Central memory CD4-positive, alpha-beta T cell (primary cell): ENCODE measurements at regions not wholly inside any gene's neighbourhood (a gene's known extent, or its start where the extent isn't known, plus 50 kb on each side); places are given as distances from the start of the nearest gene placed in this dataset.
"Not testable (repeated sequence)": the region's sequence is repeated elsewhere in the genome, so short reads cannot be mapped to it uniquely, and the experiment has no call there.

ENCODE experiments used
- DNase-seq: peaks from one replicate; pipeline ENCODE4 v3.0.0; 2022

DNA sequence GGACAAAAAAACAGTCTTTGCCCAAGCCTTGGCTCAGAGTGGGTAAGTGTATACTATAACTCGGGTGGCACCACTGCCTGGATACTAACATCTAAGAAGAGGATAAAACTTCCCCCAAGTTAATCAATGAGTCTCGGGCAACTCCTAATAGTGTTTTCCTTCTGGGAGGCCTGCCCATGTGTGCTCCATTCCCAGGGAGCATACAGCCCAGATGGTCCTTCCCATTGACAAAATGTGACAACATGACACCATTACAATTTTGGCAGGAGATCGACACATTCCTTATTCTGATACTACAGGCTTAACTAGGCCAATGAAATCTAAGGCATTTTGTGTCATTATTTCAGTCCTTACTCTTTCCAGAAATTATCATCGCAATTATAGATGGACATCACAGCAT lies 52.7 kb upstream of the CRIM1 start:
- no peak for DNase-seq

DNA sequence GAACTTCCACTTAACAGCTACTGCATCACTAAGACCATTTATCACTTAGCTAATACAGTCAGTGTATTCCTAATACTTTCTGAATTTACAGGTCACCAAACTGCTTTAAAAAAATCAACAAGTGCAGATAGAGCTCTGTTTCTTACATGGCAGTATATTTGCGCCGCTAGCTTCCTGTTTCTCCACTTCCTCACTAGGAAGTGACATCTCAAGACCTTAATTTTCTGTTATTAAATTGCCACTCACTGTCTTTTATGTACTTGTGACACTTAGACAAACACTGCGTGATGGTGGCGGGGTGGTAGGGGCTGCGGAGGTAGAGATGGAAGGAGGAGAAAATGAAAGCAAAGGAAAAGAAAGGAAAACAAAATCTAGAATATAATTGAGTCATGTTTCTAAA lies 53.7 kb upstream of the CRIM1 start:
- DNase-seq = no peak

DNA sequence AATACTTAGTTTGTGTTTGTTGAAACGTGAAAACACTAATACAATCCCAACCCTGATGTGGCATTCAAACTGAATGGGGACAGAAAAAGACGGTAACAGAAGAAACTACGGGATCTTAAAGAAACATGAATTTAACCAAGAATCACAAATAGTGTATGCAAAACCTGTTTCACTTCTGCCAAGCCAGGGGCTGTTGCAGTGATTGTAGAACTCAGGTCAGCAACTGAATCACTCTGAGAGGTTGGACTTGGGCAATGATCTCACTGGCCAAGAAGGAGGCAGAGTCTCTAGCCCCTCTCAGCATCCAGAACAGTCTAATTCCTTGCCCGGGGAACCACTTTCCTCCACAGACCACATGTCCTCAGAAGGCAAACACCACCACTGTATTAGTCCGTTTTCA lies 54.9 kb upstream of the CRIM1 start:
- no peak for DNase-seq

DNA sequence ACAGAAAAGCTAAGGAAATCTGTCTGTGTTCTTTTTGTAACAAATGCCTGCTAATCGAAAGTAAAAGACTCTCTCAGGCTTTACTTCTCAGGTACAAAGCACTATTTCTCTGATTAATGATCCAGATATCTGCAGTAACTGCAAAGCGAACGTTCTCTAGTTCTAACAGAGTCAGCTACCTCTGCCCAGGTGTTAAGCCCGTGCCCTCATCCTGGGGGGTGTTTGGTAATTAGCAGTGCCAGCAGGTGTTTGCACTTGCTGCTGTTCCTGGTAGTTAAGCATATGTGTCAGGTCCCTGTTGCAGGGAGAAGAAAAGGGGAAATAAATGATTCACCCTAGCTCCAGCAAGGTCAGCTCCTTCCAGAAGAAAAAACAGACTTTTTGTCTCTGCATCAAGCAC lies 58.8 kb upstream of the CRIM1 start:
- no peak for DNase-seq

DNA sequence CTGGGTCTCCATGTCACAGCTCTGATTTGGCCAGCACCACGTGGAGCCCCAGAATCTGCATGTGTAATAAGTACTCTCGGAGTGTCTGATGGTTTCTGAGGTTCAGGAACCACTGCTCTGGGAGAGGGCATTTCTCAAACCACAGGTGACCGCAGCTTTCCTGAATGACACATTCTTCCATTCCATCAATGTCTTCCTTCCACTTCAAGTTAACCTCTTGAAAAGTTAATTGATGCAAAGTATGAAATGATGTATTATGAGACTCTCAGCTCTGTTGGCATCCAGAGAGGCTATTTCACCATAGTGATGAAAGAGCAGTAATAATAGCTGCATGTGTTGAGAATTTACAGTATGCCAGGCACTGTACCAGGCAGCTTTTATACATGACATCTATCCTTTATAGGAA lies 61.3 kb upstream of the CRIM1 start:
- peak; percentile 1 for DNase-seq

DNA sequence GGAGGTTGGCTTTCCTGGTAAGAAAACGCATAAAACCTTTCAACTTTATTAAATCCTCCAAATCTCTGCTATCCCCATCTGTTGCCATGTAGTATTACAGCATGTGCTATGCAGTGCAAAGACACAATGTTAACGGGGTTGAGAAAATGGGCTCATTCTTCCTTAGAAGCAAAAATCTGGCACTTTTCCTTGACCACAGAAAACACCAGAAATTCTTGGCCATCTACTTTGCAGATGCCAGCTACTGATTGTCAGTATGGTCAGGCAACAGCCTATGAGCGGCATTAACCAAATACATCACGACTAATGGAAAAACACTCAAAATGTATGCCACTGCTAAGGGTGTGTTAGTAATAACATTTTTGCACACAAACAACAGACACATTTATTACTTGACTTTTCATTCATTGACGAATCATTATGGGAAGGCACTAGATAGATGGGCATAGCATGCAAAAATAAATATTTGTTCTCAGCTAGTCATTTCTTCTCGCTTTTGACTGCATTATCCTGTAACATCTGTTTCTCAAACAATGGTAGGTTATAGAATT lies 65.2 kb upstream of the CRIM1 start:
- no peak for DNase-seq

- no peak for DNase-seq
These were observed 65.8 kb upstream of the CRIM1 start for GRCh38 chr2:36289731-36290130.

GRCh38 chr2:36287363-36288275 lies 68.0 kb upstream of the CRIM1 start:
- no peak for DNase-seq

DNA sequence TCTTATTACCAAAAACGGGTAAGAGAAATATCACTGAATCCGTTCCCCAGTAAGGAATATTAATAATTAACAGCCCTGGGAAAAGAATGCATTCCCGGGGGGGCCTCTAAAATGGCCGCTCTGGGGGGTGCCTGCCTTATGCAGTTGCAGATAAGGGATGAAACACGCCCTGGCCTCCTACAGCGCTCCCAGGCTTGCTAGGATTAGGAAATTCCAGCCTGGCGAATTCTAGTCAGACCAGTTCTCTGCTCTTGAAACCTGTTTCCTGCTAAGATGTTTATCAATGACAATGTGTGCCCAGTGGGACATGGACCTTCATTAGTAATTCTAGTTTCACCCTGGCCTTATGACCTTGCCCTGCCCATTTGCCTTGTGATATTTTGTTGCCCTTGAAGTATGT lies 76.1 kb upstream of the CRIM1 start:
- not testable (repeated sequence) for DNase-seq

DNA sequence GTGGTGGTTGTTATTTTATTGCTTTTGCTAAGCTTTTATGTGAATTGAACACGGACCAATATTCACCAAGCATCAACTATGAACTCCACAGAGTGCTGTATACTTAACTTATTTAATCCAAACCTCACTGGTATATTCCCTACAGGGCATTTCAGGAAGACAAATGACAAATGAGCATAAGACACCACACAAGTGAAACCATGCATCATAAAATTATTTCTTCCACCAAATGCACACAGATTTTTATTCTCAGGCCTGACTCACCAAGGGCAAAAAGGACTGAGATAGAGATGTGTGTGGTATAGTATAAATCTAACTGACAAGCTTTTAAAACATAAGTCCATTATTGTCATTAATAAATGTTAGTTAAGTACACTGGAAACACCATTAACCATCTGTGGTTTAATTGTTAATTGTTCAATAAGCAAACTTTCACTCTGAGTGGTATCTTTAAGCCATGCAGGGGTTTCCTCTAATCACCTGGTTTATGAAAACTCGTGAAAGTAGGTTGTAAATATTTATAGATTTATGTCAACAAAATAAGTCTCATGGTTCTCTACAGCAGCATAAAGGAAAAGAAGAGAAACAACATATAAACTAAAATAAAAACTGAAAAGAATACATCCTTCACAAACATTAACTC lies 77.6 kb upstream of the CRIM1 start:
- DNase-seq = no peak

DNA sequence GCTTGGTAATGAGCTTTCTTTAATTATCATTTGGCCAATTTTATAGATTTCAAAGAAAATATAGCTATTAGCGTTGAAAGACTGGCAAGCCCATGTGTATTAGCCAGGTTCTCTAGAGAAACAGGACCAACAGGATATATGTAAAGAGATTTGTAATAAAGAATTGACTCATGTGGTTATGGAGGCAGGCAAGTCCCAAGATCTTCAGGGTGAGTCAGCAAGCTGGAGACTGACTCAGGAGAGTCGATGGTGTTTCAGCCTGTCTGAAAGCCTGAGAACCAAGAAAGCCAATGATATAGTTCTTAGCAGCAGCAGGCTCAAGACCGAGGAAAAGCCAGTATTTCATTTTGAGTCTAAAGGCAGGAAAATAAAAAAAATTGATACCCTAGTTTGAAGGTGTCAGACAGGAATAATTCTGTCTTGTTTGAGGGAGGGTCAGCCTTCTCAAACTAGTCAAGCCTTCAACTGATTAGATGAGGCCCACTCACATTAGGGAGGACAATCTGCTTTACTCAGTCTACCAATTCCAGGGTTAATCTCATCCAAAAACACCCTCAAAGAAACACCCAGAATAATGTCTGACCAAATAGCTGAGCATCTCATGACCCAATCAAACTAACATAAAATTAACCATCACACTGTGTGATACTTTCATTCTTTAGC lies 78.3 kb upstream of the CRIM1 start:
- DNase-seq = no peak

DNA sequence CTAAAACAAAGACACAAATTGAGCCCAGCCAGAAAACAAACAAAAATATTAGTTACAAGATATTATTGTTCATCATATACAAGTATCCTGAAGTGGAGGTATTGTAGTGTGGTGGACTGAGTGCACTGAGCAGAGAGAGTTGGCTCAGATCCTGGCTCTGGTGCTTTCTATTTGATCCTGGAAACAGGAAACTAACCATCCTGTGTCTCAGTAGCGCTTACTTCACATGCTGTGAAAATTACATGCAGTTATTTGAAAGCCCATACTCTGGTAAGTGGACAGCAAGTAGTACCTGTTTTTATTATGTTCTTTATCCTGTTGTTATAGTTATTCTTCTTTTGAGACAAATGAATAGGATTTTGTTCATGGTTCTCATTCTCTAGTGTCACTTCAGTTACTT lies 84.3 kb upstream of the CRIM1 start:
- no peak for DNase-seq

DNA sequence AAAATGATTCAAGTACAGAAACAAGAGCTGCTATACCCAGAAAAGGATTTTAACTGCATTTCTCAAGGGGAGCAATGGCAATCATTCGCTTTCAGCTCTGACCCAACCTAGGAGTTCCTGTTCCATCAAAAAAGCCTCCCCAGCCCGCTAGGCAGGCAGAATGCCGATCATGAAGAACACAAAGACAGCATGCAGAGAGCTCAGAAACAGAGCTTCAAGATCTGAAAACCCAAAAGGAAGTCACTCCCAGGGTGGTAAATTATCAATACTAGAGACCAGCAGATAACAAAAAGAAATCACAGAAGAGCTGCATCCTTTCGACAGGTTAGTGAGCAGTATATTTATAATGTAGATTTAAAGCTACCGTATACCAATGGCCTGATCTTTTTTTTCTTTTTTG lies 84.8 kb upstream of the CRIM1 start:
- DNase-seq = no peak

- no peak for DNase-seq
These were observed 88.4 kb upstream of the CRIM1 start for GRCh38 chr2:36267194-36267593.

- no peak for DNase-seq
These were observed 88.9 kb upstream of the CRIM1 start for GRCh38 chr2:36266536-36267121.

GRCh38 chr2:36262581-36262980 lies 93.0 kb upstream of the CRIM1 start:
- DNase-seq = no peak

- no peak for DNase-seq
These were observed 99.7 kb upstream of the CRIM1 start for GRCh38 chr2:36255863-36256262.

DNA sequence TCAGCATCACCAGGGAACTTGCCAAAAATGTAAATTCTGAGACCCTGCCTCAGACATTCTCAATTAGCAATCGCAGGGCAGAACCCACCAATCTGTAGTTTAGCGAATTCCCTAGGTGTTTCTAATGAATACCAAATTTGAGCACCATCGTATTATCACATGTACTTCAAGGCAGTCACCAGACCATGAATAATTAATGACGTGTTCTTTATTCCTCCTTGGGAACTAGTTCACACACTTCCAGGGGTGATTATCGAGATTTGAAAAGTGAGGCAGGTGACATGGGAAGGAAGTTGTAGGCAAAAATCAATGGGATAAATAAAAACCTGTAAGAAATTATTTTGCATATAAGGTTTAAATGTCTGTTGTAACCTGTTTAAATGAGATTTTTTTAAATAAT lies 102.5 kb upstream of the CRIM1 start:
- DNase-seq = no peak

- DNase-seq = peak; percentile 78
These were observed 109.1 kb upstream of the CRIM1 start for GRCh38 chr2:36246320-36246990.

DNA sequence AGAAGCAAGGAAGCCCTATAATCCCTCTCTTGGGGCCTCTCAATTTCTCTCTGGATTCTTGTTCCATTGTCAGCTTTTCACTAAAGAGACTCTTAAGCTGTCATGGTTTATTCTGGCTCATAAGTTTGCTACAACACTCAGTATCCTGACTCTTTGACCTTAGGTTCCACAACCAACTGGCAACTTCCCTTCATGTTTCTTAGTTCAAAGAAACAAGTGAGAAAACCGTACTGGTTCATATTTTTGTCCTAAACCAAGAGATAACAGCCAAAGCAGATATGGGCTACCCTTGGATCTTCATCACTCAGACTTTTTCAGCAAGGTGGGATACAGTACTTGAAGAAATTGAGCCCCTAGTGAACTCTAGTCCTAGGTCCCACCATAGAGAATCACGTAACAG lies 109.9 kb upstream of the CRIM1 start:
- no peak for DNase-seq

GRCh38 chr2:36238106-36238505 lies 117.5 kb upstream of the CRIM1 start:
- no peak for DNase-seq

GRCh38 chr2:36235882-36236281 lies 119.7 kb upstream of the CRIM1 start:
- DNase-seq = no peak

DNA sequence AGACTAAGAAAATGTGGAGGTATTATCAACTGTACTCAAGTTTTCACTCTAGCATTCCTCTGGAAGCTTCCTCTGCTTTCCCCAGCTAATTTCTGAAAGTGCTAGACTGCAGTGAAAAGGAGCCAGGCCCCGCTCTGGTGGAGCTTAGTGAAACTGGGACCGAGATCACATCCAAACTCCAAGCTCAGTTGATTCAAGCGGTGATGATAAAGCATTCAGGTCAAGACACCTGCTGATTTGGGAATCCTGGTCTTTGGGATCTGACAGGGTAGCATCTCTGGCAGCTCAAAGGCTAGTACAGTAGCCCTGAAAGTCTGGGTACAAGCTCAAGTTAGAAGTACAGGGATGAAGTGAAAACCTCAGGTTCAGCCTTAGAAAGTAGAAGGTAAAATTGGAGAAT lies 120.2 kb upstream of the CRIM1 start:
- DNase-seq = no peak
